Nephron (organoid): ENCODE measurements at regions not wholly inside any gene's neighbourhood (a gene's known extent, or its start where the extent isn't known, plus 50 kb on each side); places are given as distances from the start of the nearest gene placed in this dataset.

ENCODE experiments used
- H3K27ac Mint-ChIP-seq, 3 experiments: 2 replicates each; pipeline ENCODE4 v1.8.0; 2020; ENCODE audit warnings: mixed read lengths in 3 of 3, mild to moderate bottlenecking in 2 of 3, moderate library complexity in 1 of 3
- H3K27me3 Mint-ChIP-seq: 2 replicates; pipeline ENCODE4 v1.8.0; 2021; ENCODE audit warnings: low read depth, mild to moderate bottlenecking, moderate library complexity, mixed read lengths
- H3K36me3 Mint-ChIP-seq: 2 replicates; pipeline ENCODE4 v1.8.0; 2020; ENCODE audit warnings: low read depth, mixed read lengths
- H3K4me1 Mint-ChIP-seq: 2 replicates; pipeline ENCODE4 v1.8.0; 2020; ENCODE audit warnings: mixed read lengths
- H3K4me3 Mint-ChIP-seq, 3 experiments: 2 replicates each; pipeline ENCODE4 v1.8.0; 2020; ENCODE audit warnings: mild to moderate bottlenecking in 3 of 3, mixed read lengths in 3 of 3, moderate library complexity in 2 of 3
- H3K9me3 Mint-ChIP-seq: 2 replicates; pipeline ENCODE4 v1.8.0; 2020; ENCODE audit warnings: mixed read lengths
- CTCF ChIP-seq, 3 experiments: fragments of 200-600 bp; sonication (generic); IDR thresholded peaks; one replicate each; pipeline ENCODE4 v1.5.0; 2021; ENCODE audit warnings: antibody characterized with exemption in 3 of 3; ENCODE audit not compliant: unreplicated experiment in 3 of 3

GRCh38 chr9:106602344-106602743 is 260.6 kb upstream of the ZNF462 start:
- no peak overlapping the region for H3K27ac Mint-ChIP-seq
- H3K4me1 Mint-ChIP-seq, result no peaks in the 10 kb centered on the region
- H3K36me3 Mint-ChIP-seq, result peaks cover 8% of the 10 kb centered on the region
- TF ChIP-seq CTCF (IDR thresholded peaks at IDR 0.05; ENCODE audit: unreplicated experiment in 3 of 3), result no peak
- H3K4me3 Mint-ChIP-seq, result no peak overlapping the region
- no peaks in the 10 kb centered on the region for H3K27me3 Mint-ChIP-seq
- H3K9me3 Mint-ChIP-seq, result peaks cover 21% of the 10 kb centered on the region

- peaks cover 31% of the 10 kb centered on the region for H3K4me1 Mint-ChIP-seq
- peaks cover 7% of the 10 kb centered on the region for H3K27me3 Mint-ChIP-seq
- H3K27ac Mint-ChIP-seq, result no peak overlapping the region
- no peak overlapping the region for H3K4me3 Mint-ChIP-seq
- H3K9me3 Mint-ChIP-seq, result peaks cover 3% of the 10 kb centered on the region
- TF ChIP-seq CTCF (IDR thresholded peaks at IDR 0.05; ENCODE audit: unreplicated experiment in 3 of 3), result no peak
- H3K36me3 Mint-ChIP-seq, result no peaks in the 10 kb centered on the region
Observed at GRCh38 chr9:106613250-106613737, 249.7 kb upstream of the ZNF462 start.

GRCh38 chr9:106615118-106615889 is 247.7 kb upstream of the ZNF462 start:
- Mint-ChIP-seq H3K36me3 (no peaks in the 10 kb centered on the region), H3K4me3 (no peak overlapping the region), H3K4me1 (peaks cover 38% of the 10 kb centered on the region), H3K9me3 (no peaks in the 10 kb centered on the region), H3K27ac (no peak overlapping the region), H3K27me3 (peaks cover 12% of the 10 kb centered on the region)
- TF ChIP-seq CTCF (IDR thresholded peaks at IDR 0.05; ENCODE audit: unreplicated experiment in 3 of 3), result no peak

- TF ChIP-seq CTCF (IDR thresholded peaks at IDR 0.05; ENCODE audit: unreplicated experiment in 3 of 3), result no peak
- Mint-ChIP-seq H3K27me3 (peaks cover 12% of the 10 kb centered on the region), H3K36me3 (no peaks in the 10 kb centered on the region), H3K4me3 (no peak overlapping the region), H3K27ac (peak overlapping the region in 1 of 3 experiments; percentile 16), H3K9me3 (no peaks in the 10 kb centered on the region), H3K4me1 (peaks cover 44% of the 10 kb centered on the region)
Observed at GRCh38 chr9:106616026-106616425, 246.9 kb upstream of the ZNF462 start.

- H3K4me3 Mint-ChIP-seq, result no peak overlapping the region
- H3K4me1 Mint-ChIP-seq, result peaks cover 49% of the 10 kb centered on the region
- no peak for TF ChIP-seq CTCF (IDR thresholded peaks at IDR 0.05; ENCODE audit: unreplicated experiment in 3 of 3)
- peaks cover 12% of the 10 kb centered on the region for H3K27me3 Mint-ChIP-seq
- no peaks in the 10 kb centered on the region for H3K36me3 Mint-ChIP-seq
- no peaks in the 10 kb centered on the region for H3K9me3 Mint-ChIP-seq
- H3K27ac Mint-ChIP-seq, result no peak overlapping the region
Observed at GRCh38 chr9:106616851-106617345, 246.1 kb upstream of the ZNF462 start.

GRCh38 chr9:106619211-106619610 is 243.8 kb upstream of the ZNF462 start:
- Mint-ChIP-seq H3K9me3 (no peaks in the 10 kb centered on the region), H3K4me1 (peaks cover 45% of the 10 kb centered on the region), H3K27me3 (peaks cover 12% of the 10 kb centered on the region), H3K36me3 (no peaks in the 10 kb centered on the region), H3K27ac (no peak overlapping the region), H3K4me3 (no peak overlapping the region)
- TF ChIP-seq CTCF (IDR thresholded peaks at IDR 0.05; ENCODE audit: unreplicated experiment in 3 of 3), result no peak
